GM12878 (cell line): ENCODE measurements at regions not wholly inside any gene's neighbourhood (a gene's known extent, or its start where the extent isn't known, plus 50 kb on each side); places are given as distances from the start of the nearest gene placed in this dataset.

Experiments used
- CREM ChIP-seq: IDR thresholded peaks from 2 replicates; pipeline ENCODE4 v1.6.1; 2014; ENCODE audit warnings: antibody characterized with exemption, low read depth
- DPF2 ChIP-seq: fragments of 450-650 bp; IDR thresholded peaks from 2 replicates; pipeline ENCODE4 v1.6.1; 2017; ENCODE audit warnings: mild to moderate bottlenecking
- EGR1 ChIP-seq, 2 experiments: IDR thresholded peaks; 1 replicate in 1 of 2; 2 replicates in 1 of 2; pipeline ENCODE4 v1.6.1; 2011 to 2012; ENCODE audit warnings: low read depth in 2 of 2, low read length in 2 of 2, borderline replicate concordance in 1 of 2, mild to moderate bottlenecking in 1 of 2, moderate library complexity in 1 of 2
- EP300 ChIP-seq, 2 experiments: fragments of 150-350 bp in 1 of 2; IDR thresholded peaks; 2 replicates each; pipeline ENCODE4 v1.6.1; 2011 to 2012; ENCODE audit warnings: low read depth in 2 of 2, low read length in 2 of 2, borderline replicate concordance in 1 of 2, improper control_type of control experiment in 1 of 2, inconsistent platforms in 1 of 2; ENCODE audit not compliant: control insufficient read depth in 1 of 2
- ETV6 ChIP-seq, 2 experiments: fragments of 450-650 bp in 1 of 2; IDR thresholded peaks in 1 of 2; conservative IDR thresholded peaks in 1 of 2; 2 replicates each; pipeline ENCODE4 v1.6.1; 2014; ENCODE audit warnings: antibody characterized with exemption in 1 of 2, borderline replicate concordance in 1 of 2, low read depth in 1 of 2, mild to moderate bottlenecking in 1 of 2, moderate library complexity in 1 of 2
- NR2C2 ChIP-seq: IDR thresholded peaks from 2 replicates; pipeline ENCODE4 v1.6.1; 2011; ENCODE audit warnings: borderline replicate concordance, low read depth; ENCODE audit not compliant: control insufficient read depth, insufficient read length
- POLR2A ChIP-seq: IDR thresholded peaks from 2 replicates; pipeline ENCODE4 v1.6.1; 2011; ENCODE audit warnings: low read depth, mild to moderate bottlenecking, low read length
- SREBF1 ChIP-seq: IDR thresholded peaks from 2 replicates; pipeline ENCODE4 v1.6.1; 2012; ENCODE audit warnings: mild to moderate bottlenecking, low read length
- STAT3 ChIP-seq: IDR thresholded peaks from 2 replicates; pipeline ENCODE4 v1.6.1; 2011; ENCODE audit warnings: low read depth, low read length, improper control_type of control experiment
- TF ChIP-seq, protein P1 (sequence below), 3 experiments: IDR thresholded peaks in 2 of 3; conservative IDR thresholded peaks in 1 of 3; 2 replicates each; pipeline ENCODE4 v1.5.1; 2011; ENCODE audit warnings: low read depth in 3 of 3, low read length in 3 of 3, mild to moderate bottlenecking in 3 of 3, control low read depth in 2 of 3, moderate library complexity in 2 of 3, inconsistent platforms in 1 of 3, mixed read lengths in 1 of 3; ENCODE audit not compliant: control insufficient read depth in 2 of 3, insufficient read depth in 1 of 3; ENCODE audit errors: extremely low read depth in 1 of 3

DNA sequence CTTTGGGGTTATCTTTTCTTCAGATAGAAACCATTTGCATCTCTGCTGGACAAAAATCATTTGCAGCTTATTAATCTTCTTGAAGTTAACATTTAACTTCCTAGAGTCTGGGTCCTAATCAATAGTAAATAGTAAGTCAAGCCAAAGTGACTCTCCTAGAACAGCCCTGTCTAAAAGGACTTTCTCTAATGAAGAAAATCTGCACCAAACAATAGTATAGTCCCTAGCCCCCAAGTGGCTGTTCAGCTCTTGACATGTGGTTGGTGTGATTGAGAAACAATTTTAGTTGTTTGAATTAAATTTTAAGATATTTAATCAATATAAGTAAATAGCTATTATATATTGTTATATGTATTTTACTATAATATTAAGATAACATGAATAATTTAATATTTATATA, 64.6 kb upstream of the SHB start:
- TF ChIP-seq EP300 (IDR thresholded peaks at IDR 0.05; ENCODE audit: borderline replicate concordance in 1 of 2, control insufficient read depth in 1 of 2, low read depth in 2 of 2, low read length in 2 of 2), result no peak
- no peak for TF ChIP-seq POLR2A
- TF ChIP-seq CREM, result no peak
- TF ChIP-seq NR2C2, result no peak
- TF ChIP-seq DPF2, result no peak
- TF ChIP-seq ETV6 (conservative IDR thresholded peaks at IDR 0.05 in 1 of 2, IDR thresholded peaks at IDR 0.05 in 1 of 2; ENCODE audit: borderline replicate concordance in 1 of 2, low read depth in 1 of 2), result no peak
- TF ChIP-seq, protein P1, sequence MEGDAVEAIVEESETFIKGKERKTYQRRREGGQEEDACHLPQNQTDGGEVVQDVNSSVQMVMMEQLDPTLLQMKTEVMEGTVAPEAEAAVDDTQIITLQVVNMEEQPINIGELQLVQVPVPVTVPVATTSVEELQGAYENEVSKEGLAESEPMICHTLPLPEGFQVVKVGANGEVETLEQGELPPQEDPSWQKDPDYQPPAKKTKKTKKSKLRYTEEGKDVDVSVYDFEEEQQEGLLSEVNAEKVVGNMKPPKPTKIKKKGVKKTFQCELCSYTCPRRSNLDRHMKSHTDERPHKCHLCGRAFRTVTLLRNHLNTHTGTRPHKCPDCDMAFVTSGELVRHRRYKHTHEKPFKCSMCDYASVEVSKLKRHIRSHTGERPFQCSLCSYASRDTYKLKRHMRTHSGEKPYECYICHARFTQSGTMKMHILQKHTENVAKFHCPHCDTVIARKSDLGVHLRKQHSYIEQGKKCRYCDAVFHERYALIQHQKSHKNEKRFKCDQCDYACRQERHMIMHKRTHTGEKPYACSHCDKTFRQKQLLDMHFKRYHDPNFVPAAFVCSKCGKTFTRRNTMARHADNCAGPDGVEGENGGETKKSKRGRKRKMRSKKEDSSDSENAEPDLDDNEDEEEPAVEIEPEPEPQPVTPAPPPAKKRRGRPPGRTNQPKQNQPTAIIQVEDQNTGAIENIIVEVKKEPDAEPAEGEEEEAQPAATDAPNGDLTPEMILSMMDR (IDR thresholded peaks at IDR 0.05 in 2 of 3, conservative IDR thresholded peaks at IDR 0.05 in 1 of 3; ENCODE audit: control insufficient read depth in 2 of 3, extremely low read depth in 1 of 3, insufficient read depth in 1 of 3, low read depth in 3 of 3, low read length in 3 of 3), result no peak
- TF ChIP-seq STAT3, result no peak
- no peak for TF ChIP-seq EGR1 (IDR thresholded peaks at IDR 0.05; ENCODE audit: borderline replicate concordance in 1 of 2, low read depth in 2 of 2, low read length in 2 of 2)
- TF ChIP-seq SREBF1, result no peak
